Stomach (tissue), 8 donors: ENCODE measurements at regions not wholly inside any gene's neighbourhood (a gene's known extent, or its start where the extent isn't known, plus 50 kb on each side); places are given as distances from the start of the nearest gene placed in this dataset.

ENCODE experiments used
- DNase-seq, 2 donors: peaks; one replicate each; pipeline versions ENCODE4 v3.0.0 to v3.0.0-alpha.2; 2013 to 2019
- H3K27ac ChIP-seq, 5 donors: fragments of 200-600 bp in 4 of 5; sonication (generic) in 4 of 5; one replicate each; pipeline ENCODE4 v1.5.1; 2013 to 2019; ENCODE audit warnings: mild to moderate bottlenecking in 1 of 5, moderate library complexity in 1 of 5
- H3K27me3 ChIP-seq, 3 donors: fragments of 200-600 bp; sonication (generic); one replicate each; pipeline ENCODE4 v1.5.1; 2017 to 2019; ENCODE audit warnings: mixed run types in 1 of 3
- H3K36me3 ChIP-seq, 4 donors: fragments of 200-600 bp; sonication (generic); 1 replicate in 3 of 4; 2 replicates in 1 of 4; pipeline ENCODE4 v1.5.1; 2016 to 2019
- H3K4me1 ChIP-seq, 4 donors: fragments of 200-600 bp; sonication (generic); one replicate each; pipeline ENCODE4 v1.5.1; 2016 to 2019
- H3K4me3 ChIP-seq, 4 donors: fragments of 200-600 bp; sonication (generic) in 3 of 4; one replicate each; pipeline ENCODE4 v1.5.1; 2016 to 2019; ENCODE audit warnings: mild to moderate bottlenecking in 1 of 4
- H3K9me3 ChIP-seq, 4 donors: fragments of 200-600 bp; sonication (generic); one replicate each; pipeline ENCODE4 v1.5.1; 2016 to 2019
- EP300 ChIP-seq: sonication (generic); formaldehyde crosslinking; IDR thresholded peaks from one replicate; pipeline ENCODE4 v1.6.1; 2017; ENCODE audit warnings: antibody characterized with exemption
- POLR2A ChIP-seq, 4 donors: fragments of 450-650 bp; IDR thresholded peaks; one replicate each; pipeline ENCODE4 v1.6.1; 2016; ENCODE audit warnings: antibody characterized with exemption in 4 of 4, control low read depth in 2 of 4, mild to moderate bottlenecking in 1 of 4, moderate library complexity in 1 of 4
- POLR2AphosphoS5 ChIP-seq, 3 donors: sonication (generic); formaldehyde crosslinking; IDR thresholded peaks; one replicate each; pipeline ENCODE4 v1.6.1; 2016; ENCODE audit warnings: antibody characterized with exemption in 3 of 3
- WGBS, 5 donors: extraction: QIAGEN DNeasy Blood & Tissue Kit in 3 of 5; methylation state at CpG; one replicate each; pipeline versions ENCODE4 v1.1.5 to v1.1.7; 2013 to 2018; 5-methylcytosine and 5-hydroxymethylcytosine counted together
- intact Hi-C: fragments of 100-400 bp; cut with DNase I; formaldehyde crosslinking; loops from one replicate; pipeline ENCODE4 v1.15.1; 2023; ENCODE audit warnings: low total_unique reads
- TF ChIP-seq, protein P1 (sequence below), 7 experiments: fragments of 450-650 bp in 4 of 7; fragments of 200-600 bp in 3 of 7; sonication (generic) in 3 of 7; IDR thresholded peaks; one replicate each; pipeline ENCODE4 v1.5.1; 2016 to 2019; ENCODE audit warnings: antibody characterized with exemption in 7 of 7, control low read depth in 2 of 7, mild to moderate bottlenecking in 1 of 7
- donor health status: healthy with polysubstance abuse.
- donor health status: Bipolar disorder and iron deficiency.
- donor health status: healthy.

DNA sequence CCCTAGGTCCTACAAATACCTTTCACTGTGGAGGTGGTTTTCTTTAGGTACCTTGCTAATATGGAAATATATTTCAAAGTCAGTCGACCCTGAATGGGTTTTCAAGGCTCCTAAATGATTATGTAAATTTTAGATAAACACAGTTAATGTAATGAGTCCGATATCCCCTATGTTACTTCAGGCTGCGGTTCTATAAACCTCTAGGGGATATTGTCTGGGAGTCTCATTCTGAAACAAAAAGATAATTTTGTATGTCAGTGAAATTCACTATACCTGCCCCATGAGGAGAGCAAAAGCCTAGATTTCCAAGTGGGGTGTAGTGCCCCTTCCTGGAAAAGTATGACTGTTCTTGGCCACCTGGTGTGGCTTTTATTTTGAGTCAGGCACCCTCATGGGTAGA is 377.3 kb downstream of the ICE1 start:
- Histone ChIP-seq H3K4me3 (no peak overlapping the region), H3K27ac (no peak overlapping the region), H3K27me3 (no peaks in the 10 kb centered on the region), H3K36me3 (no peaks in the 10 kb centered on the region), H3K9me3 (no peaks in the 10 kb centered on the region), H3K4me1 (no peaks in the 10 kb centered on the region)
- 72 to 87% (median 74%) methylated on average over 3 of the region's 3 CpGs for WGBS, 5 donors
- intact Hi-C loops: no loop called here
- DNase-seq: no peak
- TF ChIP-seq, protein P1, sequence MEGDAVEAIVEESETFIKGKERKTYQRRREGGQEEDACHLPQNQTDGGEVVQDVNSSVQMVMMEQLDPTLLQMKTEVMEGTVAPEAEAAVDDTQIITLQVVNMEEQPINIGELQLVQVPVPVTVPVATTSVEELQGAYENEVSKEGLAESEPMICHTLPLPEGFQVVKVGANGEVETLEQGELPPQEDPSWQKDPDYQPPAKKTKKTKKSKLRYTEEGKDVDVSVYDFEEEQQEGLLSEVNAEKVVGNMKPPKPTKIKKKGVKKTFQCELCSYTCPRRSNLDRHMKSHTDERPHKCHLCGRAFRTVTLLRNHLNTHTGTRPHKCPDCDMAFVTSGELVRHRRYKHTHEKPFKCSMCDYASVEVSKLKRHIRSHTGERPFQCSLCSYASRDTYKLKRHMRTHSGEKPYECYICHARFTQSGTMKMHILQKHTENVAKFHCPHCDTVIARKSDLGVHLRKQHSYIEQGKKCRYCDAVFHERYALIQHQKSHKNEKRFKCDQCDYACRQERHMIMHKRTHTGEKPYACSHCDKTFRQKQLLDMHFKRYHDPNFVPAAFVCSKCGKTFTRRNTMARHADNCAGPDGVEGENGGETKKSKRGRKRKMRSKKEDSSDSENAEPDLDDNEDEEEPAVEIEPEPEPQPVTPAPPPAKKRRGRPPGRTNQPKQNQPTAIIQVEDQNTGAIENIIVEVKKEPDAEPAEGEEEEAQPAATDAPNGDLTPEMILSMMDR (IDR thresholded peaks at IDR 0.05): no peak
- TF ChIP-seq EP300: no peak
- TF ChIP-seq POLR2AphosphoS5 (IDR thresholded peaks at IDR 0.05): no peak
- no peak for TF ChIP-seq POLR2A (IDR thresholded peaks at IDR 0.05)

DNA sequence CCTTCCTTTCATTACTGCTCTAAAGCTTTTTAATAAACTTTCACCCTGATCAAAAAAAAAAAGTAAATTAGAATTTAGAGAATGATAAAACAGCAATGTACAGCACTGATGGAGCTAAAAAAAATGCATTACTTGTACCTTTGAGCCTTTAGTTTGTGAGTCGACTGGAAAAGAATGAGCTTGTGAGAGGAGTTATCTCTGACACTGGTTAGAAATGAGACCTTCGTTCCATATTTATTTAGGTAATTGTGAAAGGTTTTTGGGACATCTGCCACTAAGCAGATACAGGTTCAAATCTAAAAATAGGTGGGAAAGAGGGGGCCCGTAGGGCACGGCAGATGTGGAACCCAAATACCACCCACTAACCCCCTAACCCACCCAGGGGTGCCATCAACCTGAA is 376.8 kb downstream of the ICE1 start:
- H3K4me1 ChIP-seq: no peaks in the 10 kb centered on the region
- no peak overlapping the region for H3K4me3 ChIP-seq

DNA sequence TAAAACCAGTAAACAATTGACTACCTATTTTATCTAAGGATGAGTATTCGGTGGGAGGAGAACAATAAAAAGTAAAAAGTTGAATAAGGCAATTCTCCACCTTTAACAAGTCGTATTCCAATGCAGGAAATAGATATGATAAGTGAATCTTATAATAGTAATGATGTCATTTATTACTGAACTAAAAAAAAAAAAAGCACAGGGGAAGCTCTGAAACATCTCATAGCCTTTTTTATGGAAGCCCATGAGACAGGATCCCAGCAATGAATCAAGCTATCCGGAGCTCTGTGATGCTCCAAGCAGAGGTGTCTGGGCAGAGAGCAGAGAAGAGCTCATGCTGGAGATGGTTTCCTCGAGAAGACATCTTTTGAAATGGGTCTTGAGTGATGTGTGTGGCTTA is 376.0 kb downstream of the ICE1 start:
- intact Hi-C loops: no loop called here
- no peak for DNase-seq
- no peaks in the 10 kb centered on the region for H3K9me3 ChIP-seq
- no peaks in the 10 kb centered on the region for H3K27me3 ChIP-seq
- H3K4me3 ChIP-seq: no peak overlapping the region
- H3K36me3 ChIP-seq: no peaks in the 10 kb centered on the region
- no peaks in the 10 kb centered on the region for H3K4me1 ChIP-seq
- TF ChIP-seq, protein P1 (IDR thresholded peaks at IDR 0.05): no peak
- TF ChIP-seq POLR2A (IDR thresholded peaks at IDR 0.05) (no peak), POLR2AphosphoS5 (IDR thresholded peaks at IDR 0.05) (no peak), EP300 (no peak)
- 28 to 41% (median 36%) methylated on average over 4 of the region's 4 CpGs for WGBS, 5 donors
- H3K27ac ChIP-seq: no peak overlapping the region

More for the DNA sequence above, 376.8 kb downstream of the ICE1 start:
- no peak for DNase-seq
- 67 to 85% (median 78%) methylated on average over 4 of the region's 4 CpGs for WGBS, 5 donors
- TF ChIP-seq POLR2AphosphoS5 (IDR thresholded peaks at IDR 0.05): no peak
- TF ChIP-seq, protein P1 (IDR thresholded peaks at IDR 0.05): no peak
- no peak for TF ChIP-seq POLR2A (IDR thresholded peaks at IDR 0.05)
- no peak for TF ChIP-seq EP300
- Histone ChIP-seq H3K27me3 (no peaks in the 10 kb centered on the region), H3K36me3 (no peaks in the 10 kb centered on the region), H3K27ac (no peak overlapping the region), H3K9me3 (no peaks in the 10 kb centered on the region)
- intact Hi-C loops: no loop called here

DNA sequence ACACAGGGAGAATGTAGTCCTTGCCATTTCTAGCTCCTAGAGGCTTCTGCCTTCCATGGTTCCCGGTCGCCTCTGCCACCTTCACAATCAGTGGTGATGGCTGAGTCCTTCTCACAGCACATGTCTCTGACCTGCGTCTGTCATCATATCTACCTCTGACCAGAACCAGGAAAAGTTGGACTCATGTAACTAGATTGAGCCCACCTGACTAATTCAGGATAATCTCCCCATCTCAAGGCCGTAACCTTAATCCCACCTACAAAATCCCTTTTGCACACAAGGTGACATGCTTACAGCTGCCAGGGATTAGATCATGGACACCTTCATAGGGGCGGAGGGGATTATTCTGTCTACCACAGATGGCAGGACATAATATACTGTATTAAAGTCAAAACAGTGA is 375.6 kb downstream of the ICE1 start:
- WGBS, 5 donors: 84 to 94% (median 91%) methylated on average over 5 of the region's 5 CpGs
- Histone ChIP-seq H3K4me1 (no peaks in the 10 kb centered on the region), H3K4me3 (no peak overlapping the region), H3K27ac (no peak overlapping the region), H3K27me3 (no peaks in the 10 kb centered on the region), H3K9me3 (no peaks in the 10 kb centered on the region), H3K36me3 (no peaks in the 10 kb centered on the region)
- no peak for DNase-seq
- intact Hi-C loops: no loop called here
- no peak for TF ChIP-seq POLR2A (IDR thresholded peaks at IDR 0.05)
- TF ChIP-seq POLR2AphosphoS5 (IDR thresholded peaks at IDR 0.05): no peak
- no peak for TF ChIP-seq EP300
- TF ChIP-seq, protein P1 (IDR thresholded peaks at IDR 0.05): no peak
